Hematopoietic multipotent progenitor cell treated with erythropoietin and hydrocortisone succinate and interleukin-3 and kit ligand, for 6 days (in vitro differentiated cells): ENCODE measurements at regions not wholly inside any gene's neighbourhood (a gene's known extent, or its start where the extent isn't known, plus 50 kb on each side); places are given as distances from the start of the nearest gene placed in this dataset.

Source experiments
- DNase-seq: peaks from one replicate; pipeline ENCODE4 v3.0.0-alpha.2; 2015

- DNase-seq, result no peak
Observed at GRCh38 chr4:142974328-142974727, 128.2 kb upstream of the INPP4B start.

- DNase-seq, result no peak
Observed at GRCh38 chr4:142975618-142976017, 129.5 kb upstream of the INPP4B start.

GRCh38 chr4:142976482-142976881 is 130.4 kb upstream of the INPP4B start:
- no peak for DNase-seq

- DNase-seq, result no peak
Observed at GRCh38 chr4:142977182-142977581, 131.1 kb upstream of the INPP4B start.

- no peak for DNase-seq
Observed at GRCh38 chr4:142983065-142983464, 137.0 kb upstream of the INPP4B start.

GRCh38 chr4:142983589-142983988 is 137.5 kb upstream of the INPP4B start:
- DNase-seq, result no peak

- peak; percentile 35 for DNase-seq
Observed at GRCh38 chr4:142984871-142985585, 138.9 kb upstream of the INPP4B start.

GRCh38 chr4:143016171-143016570 is 168.5 kb upstream of the USP38 start:
- DNase-seq, result no peak

GRCh38 chr4:143017210-143017609 is 167.5 kb upstream of the USP38 start:
- DNase-seq, result no peak

- DNase-seq, result no peak
Observed at GRCh38 chr4:143019351-143019750, 165.4 kb upstream of the USP38 start.

- no peak for DNase-seq
Observed at GRCh38 chr4:143021384-143021783, 163.3 kb upstream of the USP38 start.

- DNase-seq, result peak; percentile 7
Observed at GRCh38 chr4:143023239-143023918, 161.3 kb upstream of the USP38 start.

- peak; percentile 81 for DNase-seq
Observed at GRCh38 chr4:143025081-143025704, 159.5 kb upstream of the USP38 start.

- DNase-seq, result no peak
Observed at GRCh38 chr4:143026459-143027170, 158.1 kb upstream of the USP38 start.

GRCh38 chr4:143035661-143036060 is 149.1 kb upstream of the USP38 start:
- DNase-seq, result no peak

GRCh38 chr4:143036443-143036842 is 148.3 kb upstream of the USP38 start:
- no peak for DNase-seq

GRCh38 chr4:143046454-143046853 is 138.3 kb upstream of the USP38 start:
- DNase-seq, result no peak

- DNase-seq, result no peak
Observed at GRCh38 chr4:143046906-143047305, 137.8 kb upstream of the USP38 start.

GRCh38 chr4:143054971-143055370 is 129.7 kb upstream of the USP38 start:
- DNase-seq, result no peak

GRCh38 chr4:143055997-143056396 is 128.7 kb upstream of the USP38 start:
- no peak for DNase-seq

- DNase-seq, result no peak
Observed at GRCh38 chr4:143071351-143071750, 113.4 kb upstream of the USP38 start.

GRCh38 chr4:143076723-143077122 is 108.0 kb upstream of the USP38 start:
- no peak for DNase-seq

- DNase-seq, result peak; percentile 8
Observed at GRCh38 chr4:143082701-143083100, 102.0 kb upstream of the USP38 start.
